ENCODE measurements at regions not wholly inside any gene's neighbourhood (a gene's known extent, or its start where the extent isn't known, plus 50 kb on each side); places are given as distances from the start of the nearest gene placed in this dataset.
"Not testable (repeated sequence)": the region's sequence is repeated elsewhere in the genome, so short reads cannot be mapped to it uniquely, and the experiment has no call there.

DNA sequence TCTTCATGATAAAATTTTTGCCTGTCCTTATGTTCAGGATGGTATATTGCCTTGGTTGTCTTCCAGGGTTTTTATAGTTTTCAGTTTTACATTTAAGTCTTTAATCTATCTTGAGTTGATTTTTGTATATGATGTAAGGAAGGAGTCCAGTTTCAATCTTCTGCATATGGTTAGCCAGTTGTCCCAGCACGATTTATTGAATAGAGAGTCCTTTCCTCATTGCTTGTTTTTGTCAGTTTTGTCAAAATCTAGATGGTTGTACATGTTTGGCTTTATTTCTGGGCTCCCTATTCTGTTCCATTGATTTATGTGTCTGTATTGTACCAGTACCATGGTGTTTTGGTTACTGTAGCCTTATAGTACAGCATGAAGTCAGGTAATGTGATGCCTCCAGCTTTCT is 91.6 kb upstream of the FAM98A start:
- DNase-seq, ATAC-seq: not testable (repeated sequence)

DNA sequence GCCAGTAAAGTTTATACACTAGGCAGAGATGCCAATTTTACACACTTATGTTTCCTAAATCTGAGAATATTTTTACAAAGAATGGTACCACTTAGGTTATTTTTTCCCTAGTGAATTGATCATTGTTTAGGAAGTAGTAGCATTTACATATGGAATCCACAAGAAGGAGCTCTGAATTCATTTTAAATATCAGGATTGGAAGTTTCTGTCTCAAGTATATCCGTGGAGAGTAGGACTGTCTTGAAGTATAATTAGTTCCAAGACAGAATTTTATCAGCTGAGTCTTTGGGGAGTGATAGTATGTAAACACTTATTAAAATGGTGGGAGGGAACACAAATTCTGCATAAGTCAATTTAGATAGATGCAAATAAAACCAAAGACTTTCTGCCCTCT is 82.3 kb upstream of the FAM98A start:
- no peak for ATAC-seq

DNA sequence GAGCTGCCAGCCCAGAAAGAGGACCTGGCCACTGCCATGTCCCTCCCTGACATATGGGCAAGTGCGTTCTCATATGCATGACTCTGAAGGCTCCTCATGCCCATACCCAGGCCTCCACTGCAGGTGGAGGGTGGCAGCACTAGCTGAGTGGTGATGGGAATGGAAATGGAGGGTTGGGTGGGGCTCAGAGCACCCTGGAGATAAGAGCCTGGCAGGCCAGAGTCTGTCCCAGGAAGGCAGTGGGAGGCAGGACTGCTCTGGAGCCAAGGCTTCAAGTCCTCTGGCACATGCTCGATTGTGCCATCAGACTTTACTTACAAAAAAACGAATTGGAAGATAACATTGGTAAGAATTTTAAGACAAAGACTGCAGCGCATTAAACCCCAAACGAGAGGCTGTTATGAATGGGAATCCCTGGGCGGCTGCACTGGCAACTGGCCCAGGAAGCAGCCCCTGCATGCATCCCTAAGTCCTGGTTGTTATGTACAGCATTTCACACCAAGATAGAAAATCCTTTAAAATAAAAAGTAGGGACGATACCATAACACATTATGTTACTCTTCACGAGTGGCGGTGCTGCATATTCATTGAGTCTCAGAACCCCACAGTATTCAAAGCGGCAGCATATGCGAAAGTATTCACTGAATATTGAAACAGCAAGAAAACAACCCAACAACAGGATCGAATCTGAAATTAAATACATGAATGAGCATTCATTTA is 81.7 kb upstream of the FAM98A start:
- DNase-seq: no peak
- ATAC-seq: no peak

More for the DNA sequence above, 82.3 kb upstream of the FAM98A start:
- no peak for DNase-seq

DNA sequence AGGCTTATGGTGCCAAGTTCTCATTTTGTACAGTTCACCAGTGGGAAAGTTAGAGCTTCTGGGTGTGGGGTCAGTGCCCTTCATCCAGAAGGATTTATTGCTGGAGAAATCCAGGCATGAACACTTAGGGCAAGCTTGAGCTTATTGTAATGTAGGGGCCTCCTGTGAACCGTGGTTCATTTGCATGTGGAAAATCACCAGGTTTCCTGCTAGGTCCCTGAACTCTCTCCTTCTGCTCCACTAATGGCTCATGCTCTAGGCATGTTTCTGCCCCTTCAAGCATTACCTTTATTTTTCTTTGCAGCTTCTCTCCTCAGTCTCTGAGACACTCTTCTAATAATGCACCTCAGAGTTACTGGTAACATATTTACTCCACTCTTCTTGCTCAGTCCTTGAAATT is 79.3 kb upstream of the FAM98A start:
- DNase-seq: no peak
- ATAC-seq: no peak

DNA sequence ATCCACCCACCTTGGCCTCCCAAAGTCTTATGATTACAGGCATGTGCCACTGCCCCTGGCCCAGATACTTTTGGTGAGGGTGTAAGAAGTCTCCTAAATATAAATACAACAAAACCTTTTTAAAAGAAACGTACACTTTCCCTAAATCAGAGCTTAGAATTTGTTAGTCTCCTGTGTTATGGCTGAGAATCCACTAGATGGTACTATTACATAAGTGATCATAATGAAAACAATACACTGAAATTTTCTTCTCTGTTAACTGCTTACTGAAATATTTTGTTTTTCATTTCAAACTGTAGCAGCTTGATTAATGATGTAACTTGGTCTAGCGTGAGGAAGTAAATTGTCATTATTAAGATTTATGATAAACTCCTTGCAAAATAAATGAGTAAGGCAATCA is 74.8 kb upstream of the FAM98A start:
- ATAC-seq: no peak
- DNase-seq: no peak

DNA sequence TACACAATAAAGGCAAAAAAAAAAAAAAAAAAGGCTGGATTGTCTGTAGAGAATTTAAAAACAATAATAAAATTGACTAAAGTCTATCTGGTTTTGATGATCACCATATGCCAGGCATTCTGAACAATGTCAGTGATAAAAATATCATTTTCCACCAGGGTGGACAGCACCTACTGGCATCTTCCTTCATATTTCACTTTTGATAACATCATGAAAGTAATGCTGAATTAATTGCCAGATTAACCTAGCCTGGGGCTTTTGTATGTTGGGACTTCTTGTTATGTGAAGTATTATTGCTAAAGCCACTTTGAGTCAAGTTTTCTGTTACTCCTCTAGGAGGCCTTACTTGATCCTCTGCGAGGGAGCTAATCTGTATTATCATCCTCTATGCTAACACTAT is 73.8 kb upstream of the FAM98A start:
- no peak for ATAC-seq
- no peak for DNase-seq

DNA sequence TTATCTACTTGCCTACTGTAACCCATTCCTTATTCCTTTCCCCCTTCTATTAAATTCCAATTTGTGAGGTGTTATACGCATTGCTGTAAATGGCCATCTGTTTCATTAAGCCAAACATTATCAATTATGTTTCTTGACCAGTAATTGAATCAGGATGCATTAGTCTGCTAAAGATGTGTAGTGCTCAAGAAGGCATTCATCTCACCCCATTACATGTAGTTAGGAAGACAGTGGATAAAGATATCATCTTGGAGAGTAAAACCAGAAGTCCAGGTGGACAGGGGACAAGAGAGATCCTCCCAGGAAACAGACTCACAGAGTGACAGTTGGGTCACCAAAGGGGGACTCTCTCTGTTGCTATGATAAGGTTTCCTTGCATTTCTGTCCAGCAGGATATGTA is 73.3 kb upstream of the FAM98A start:
- no peak for ATAC-seq
- no peak for DNase-seq

DNA sequence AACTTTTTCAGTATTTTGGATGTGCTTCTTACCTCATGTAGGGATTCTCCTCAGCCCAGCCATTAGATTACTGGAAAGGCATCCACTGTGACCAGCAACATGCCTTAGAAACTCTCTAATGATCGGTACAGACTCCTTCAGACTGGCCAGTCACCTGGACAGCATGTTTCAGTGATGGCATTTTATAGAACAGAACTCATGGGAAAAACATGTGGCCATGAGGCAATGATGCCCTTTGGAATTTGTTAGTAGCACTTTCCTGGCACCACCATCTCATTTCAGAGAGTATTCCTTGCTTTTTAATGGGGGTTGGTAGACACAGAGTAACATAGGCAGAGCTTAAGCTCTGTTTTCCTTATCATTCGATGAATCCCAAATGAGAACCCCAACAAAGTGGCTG is 72.1 kb upstream of the FAM98A start:
- no peak for DNase-seq
- ATAC-seq: no peak

DNA sequence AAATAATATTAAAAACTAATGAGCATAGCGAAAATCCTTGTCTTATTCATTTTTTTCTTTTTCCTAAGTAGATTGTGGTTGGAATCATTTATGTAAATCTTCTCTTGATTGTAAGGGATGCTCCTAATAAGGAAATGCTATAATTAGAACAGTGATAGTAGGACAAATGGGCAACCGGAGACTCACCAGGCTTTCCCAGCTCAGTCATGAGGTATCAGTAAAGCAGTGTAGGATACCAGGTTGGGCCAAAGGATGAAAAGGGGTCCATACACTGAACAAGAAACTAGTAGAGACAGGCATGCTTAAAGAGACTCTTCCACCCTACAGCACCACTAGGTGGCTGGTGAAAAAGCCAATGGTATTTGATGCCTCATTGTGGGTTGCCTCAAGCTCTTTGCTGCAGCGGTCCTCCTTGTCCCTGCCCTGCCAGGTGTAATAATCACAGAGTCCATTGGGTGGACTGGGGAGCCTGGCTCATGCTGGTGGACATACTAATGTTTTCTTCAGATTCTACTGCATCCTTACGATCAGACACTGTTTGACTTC is 71.4 kb upstream of the FAM98A start:
- ATAC-seq: no peak
- DNase-seq: no peak

DNA sequence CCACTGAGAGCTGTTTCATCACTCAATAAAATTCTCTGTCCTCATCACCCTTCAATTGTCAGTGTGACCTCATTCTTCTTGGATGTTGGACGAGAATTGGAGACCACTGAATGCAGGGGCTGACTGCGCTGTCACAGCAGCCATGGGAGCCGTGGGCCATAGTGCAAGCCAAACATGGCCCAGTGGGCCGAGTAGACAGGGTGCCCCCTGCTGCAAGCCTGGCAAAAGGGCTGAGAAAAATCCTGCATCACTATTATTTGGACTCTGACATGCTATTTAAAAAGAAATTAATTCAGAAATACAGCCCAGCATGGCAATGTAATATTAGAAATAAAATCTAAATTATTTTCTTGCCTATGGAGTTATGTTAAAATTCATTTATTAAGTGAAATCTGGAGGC is 67.8 kb upstream of the FAM98A start:
- no peak for DNase-seq
- ATAC-seq: no peak

DNA sequence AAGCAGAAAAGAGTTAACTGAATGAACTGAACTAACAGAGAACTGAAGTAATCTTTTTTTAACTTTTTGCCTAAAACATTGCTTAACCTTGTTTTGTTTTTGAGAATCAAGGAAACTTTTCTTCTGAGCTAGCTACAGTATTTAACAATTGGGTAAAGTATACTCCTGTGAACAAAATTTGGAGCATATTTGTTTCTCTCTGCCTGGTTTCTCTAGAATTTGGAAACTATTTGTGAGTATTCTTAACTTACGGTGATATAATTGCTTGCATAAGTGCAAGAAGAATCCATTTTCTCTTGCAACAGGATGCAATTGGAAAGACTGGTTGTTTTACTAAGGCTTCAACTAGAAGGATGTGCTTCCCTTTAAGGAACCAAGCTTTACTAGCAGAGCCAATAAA is 65.9 kb upstream of the FAM98A start:
- DNase-seq (no peak), ATAC-seq (no peak)

DNA sequence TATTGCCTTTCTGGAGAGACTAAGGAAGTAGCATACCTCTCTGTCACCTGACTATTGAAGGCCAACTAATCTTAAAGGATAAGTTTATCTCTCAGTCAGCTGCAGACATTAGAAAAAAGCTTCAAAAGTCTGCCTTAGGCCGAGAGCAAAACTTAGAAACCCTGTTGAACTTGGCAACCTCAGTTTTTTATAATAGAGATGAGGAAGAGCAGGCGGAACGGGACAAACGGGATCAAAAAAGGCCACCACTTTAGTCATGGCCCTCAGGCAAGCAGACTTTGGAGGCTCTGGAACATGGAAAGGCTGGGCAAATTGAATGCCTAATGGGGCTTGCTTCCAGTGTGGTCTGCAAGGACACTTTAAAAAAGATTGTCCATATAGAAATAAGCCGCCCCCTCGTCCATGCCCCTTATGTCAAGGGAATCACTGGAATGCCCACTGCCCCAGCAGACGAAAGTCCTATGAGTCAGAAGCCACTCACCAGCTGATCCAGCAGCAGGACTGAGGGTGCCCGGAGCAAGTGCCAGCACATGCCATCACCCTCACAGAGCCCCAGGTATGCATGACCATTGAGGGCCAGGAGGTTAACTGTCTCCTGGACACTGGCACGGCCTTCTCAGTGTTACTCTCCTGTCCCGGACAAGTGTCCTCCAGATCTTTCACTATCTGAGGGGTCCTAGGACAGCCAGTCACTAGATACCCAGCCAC is 61.5 kb upstream of the FAM98A start:
- DNase-seq: no peak
- ATAC-seq: no peak

DNA sequence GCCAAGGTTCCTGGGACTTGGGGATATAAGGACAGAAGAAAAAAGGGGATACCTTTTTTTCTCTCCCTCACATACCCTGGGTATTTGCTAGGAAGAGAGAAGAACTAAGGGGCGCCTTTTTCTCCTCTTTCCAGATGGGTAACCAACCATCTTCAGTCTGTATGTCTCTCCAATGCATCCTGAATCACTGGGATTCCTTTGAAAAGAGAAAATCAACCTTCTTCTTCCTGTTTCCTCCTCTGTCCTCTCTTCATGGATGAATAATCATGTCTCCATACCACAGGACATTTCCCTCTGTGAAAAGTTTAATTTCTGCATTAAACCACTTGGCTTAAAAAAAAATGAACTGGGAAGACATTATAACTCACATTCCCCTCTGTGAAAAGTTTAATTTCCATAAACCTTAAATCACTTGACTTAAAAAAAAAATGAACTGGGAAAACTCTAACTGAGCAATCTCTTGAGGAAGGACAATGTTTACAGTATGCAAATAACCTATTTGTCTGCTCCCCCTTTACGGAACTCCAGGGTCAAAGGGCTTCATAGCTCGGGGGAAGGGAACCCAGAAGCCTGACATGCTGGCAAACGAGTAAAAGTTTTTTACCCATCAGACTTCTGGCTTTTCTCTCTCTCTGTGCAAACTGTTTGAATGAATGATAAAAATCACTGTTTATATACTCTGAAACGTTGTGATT is 56.7 kb upstream of the FAM98A start:
- no peak for ATAC-seq
- no peak for DNase-seq

DNA sequence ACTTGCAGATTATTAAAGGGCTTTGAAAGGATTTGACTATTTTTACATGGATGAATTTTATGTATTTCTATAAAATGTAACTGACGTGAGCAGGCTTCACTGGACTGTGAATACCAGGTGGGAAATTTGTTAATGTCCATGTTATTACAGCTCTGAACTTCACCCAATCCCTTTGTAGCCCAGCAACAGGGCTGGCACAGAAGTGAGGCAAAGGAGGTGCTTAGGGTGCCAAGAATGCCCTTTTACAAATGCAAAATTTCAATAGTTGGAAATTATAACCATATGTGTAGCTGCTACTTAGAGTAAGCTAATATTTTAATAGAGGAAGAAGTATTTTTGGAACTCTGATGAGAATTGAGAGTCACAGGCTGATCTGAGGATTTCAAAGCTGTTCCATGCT is 53.7 kb upstream of the FAM98A start:
- DNase-seq (no peak), ATAC-seq (no peak)

DNA sequence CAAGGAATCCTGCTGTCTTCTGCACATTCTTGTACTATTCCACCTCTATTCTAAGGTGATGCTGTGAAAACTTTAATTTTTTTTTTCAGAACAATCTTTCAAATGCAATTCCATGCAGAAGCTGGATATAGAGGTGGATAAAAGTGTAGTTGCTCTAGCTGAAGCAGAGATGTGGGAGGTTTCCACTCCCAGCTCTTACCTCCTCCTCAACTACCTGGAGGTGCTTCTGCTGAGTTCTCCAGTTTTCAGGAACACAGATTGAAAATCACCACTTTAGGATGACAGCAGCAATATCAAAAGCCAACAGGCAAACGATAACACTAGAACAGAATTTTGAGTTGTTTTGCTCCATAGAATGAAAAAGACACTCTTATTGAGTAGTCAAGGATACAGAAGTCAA is 51.1 kb upstream of the FAM98A start:
- ATAC-seq: no peak

More for the DNA sequence above, 51.1 kb upstream of the FAM98A start:
- no peak for DNase-seq
